ENCODE measurements at regions not wholly inside any gene's neighbourhood (a gene's known extent, or its start where the extent isn't known, plus 50 kb on each side); places are given as distances from the start of the nearest gene placed in this dataset.

- no peak for TF ChIP-seq CTCF (IDR thresholded peaks at IDR 0.05; ENCODE audit: control extremely low read depth in 1 of 3, insufficient read depth in 1 of 3, low read depth in 1 of 3, low read length in 3 of 3)
- no peak for TF ChIP-seq CEBPB (IDR thresholded peaks at IDR 0.05; ENCODE audit: low read depth, low read length)
- no peak for TF ChIP-seq POLR2A (IDR thresholded peaks at IDR 0.05; ENCODE audit: control extremely low read depth in 1 of 2, low read depth in 2 of 2, low read length in 2 of 2)
- TF ChIP-seq CHD2 (IDR thresholded peaks at IDR 0.05; ENCODE audit: low read length): no peak
- no peak for TF ChIP-seq CHD1 (IDR thresholded peaks at IDR 0.05; ENCODE audit: low read depth, low read length)
- TF ChIP-seq GABPA (IDR thresholded peaks at IDR 0.05; ENCODE audit: borderline replicate concordance, insufficient read depth, low read length): no peak
- TF ChIP-seq SUZ12 (IDR thresholded peaks at IDR 0.05; ENCODE audit: low read length): no peak
- no peak for TF ChIP-seq BRCA1 (IDR thresholded peaks at IDR 0.05; ENCODE audit: low read depth, low read length)
- TF ChIP-seq MAFK (IDR thresholded peaks at IDR 0.05; ENCODE audit: low read depth, low read length): no peak
- no peak for TF ChIP-seq SRF (IDR thresholded peaks at IDR 0.05; ENCODE audit: low read depth, low read length)
- TF ChIP-seq, protein P1, sequence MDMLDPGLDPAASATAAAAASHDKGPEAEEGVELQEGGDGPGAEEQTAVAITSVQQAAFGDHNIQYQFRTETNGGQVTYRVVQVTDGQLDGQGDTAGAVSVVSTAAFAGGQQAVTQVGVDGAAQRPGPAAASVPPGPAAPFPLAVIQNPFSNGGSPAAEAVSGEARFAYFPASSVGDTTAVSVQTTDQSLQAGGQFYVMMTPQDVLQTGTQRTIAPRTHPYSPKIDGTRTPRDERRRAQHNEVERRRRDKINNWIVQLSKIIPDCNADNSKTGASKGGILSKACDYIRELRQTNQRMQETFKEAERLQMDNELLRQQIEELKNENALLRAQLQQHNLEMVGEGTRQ (IDR thresholded peaks at IDR 0.05; ENCODE audit: low read length): no peak
- no peak for TF ChIP-seq RNF2 (IDR thresholded peaks at IDR 0.05; ENCODE audit: borderline replicate concordance, low read depth, low read length, missing control alignments, poor library complexity, severe bottlenecking)
- TF ChIP-seq POLR2AphosphoS5 (IDR thresholded peaks at IDR 0.05; ENCODE audit: low read depth, low read length): no peak
Observed at GRCh38 chr22:26823966-26824365, 166.6 kb downstream of the MIAT start.

All from H1 (cell line).